ENCODE measurements at regions not wholly inside any gene's neighbourhood (a gene's known extent, or its start where the extent isn't known, plus 50 kb on each side); places are given as distances from the start of the nearest gene placed in this dataset.
A peak's percentile ranks its signal among the peaks of the same experiment; 100 is the strongest.

DNA sequence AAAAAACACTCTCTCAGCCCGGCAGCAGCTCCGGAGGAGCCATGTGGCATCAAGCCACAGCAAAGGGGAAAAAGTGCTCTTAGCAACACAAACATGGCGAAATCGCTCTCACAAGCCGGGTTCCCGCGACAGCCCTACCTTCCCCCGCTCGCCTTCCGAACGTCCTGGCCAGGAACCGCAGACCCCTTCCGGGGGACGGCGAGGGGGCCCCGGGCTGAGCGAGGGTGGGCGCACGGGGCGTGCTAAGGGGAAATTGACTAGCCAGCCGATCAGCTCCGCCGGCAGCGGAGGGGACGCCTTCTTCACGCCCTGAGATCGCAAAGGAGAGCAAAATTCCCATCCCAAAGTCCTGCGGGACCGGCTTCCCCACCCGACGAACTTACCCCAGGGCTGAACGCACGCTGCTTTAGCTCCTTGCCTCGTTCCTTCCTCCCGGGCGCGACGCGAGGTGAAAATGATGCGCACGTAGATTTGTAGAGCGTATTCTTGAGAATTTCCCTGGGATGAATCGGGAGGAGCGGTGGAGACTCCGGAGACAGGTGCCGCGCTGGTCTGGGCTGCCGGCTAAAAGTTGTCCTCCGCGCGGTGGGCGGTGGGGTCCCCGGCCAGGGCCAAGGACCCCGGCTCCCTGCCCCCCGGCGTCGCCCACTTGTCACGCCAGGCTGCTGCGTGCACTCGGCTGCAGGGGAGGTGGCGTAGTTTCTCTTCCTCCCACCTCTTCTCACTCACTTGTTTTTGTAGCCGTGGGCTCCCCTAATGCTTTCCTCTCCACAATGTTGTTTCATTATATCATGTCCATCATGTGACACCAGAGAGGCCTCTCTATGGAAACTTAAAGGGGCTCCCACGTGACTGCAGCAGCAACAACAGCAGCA is 220.1 kb upstream of the MKLN1 start:
- Histone ChIP-seq H3K4me3 (ENCODE audit: low read depth, low read length) (peak overlapping the region; percentile 92), H3K9ac (ENCODE audit: low read depth, low read length) (peak overlapping the region; percentile 23), H3K27me3 (ENCODE audit: control insufficient read depth, insufficient read depth, low read length) (peaks cover 25% of the 10 kb centered on the region), H3K4me1 (ENCODE audit: control insufficient read depth, insufficient read depth, low read length) (peaks cover 38% of the 10 kb centered on the region), H3K27ac (ENCODE audit: low read depth, low read length) (no peak overlapping the region), H3K36me3 (ENCODE audit: control insufficient read depth, insufficient read depth, low read length) (0 out of 2 replicates have a peak, but pooled peaks cover 5% of the 10 kb centered on the region), H3K9me3 (ENCODE audit: control insufficient read depth, insufficient read depth, low read length) (no peaks in the 10 kb centered on the region)

DNA sequence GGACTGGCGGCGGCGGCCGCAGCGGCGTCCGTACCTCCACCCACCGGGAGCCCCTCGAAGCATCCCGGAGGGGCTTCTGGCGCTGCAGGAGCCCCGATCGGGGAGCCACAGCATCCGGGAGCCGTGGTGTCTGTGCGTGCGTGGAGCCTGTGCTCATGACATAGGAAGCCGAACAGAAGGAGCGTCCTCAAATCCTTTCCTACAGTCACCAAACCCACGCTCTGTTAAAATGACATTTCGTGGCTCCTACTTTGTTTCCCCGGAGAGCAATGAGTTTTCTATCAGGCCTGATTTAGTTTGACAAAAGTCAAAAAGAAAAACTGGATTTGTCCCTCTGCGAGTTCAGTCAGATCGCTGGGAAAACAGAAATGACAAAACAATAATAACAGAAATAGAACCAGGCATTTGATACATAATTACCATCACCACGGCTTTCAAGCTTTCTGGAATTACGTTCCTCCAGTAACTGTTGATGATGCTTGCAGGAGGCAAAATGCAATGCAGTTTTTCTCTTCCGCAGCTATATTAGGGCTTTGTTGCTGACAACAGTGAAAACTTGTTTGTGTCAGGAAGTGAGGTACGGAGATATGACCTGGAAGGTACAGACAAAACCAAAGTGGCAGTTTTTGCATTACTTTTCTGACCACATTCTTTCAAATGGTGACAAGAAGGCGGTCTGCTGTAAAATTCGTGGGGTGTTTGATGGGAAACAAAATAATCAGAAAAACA is 219.3 kb upstream of the MKLN1 start:
- H3K4me1 ChIP-seq (ENCODE audit: control insufficient read depth, insufficient read depth, low read length), result peaks cover 38% of the 10 kb centered on the region
- H3K9ac ChIP-seq (ENCODE audit: low read depth, low read length), result no peak overlapping the region

DNA sequence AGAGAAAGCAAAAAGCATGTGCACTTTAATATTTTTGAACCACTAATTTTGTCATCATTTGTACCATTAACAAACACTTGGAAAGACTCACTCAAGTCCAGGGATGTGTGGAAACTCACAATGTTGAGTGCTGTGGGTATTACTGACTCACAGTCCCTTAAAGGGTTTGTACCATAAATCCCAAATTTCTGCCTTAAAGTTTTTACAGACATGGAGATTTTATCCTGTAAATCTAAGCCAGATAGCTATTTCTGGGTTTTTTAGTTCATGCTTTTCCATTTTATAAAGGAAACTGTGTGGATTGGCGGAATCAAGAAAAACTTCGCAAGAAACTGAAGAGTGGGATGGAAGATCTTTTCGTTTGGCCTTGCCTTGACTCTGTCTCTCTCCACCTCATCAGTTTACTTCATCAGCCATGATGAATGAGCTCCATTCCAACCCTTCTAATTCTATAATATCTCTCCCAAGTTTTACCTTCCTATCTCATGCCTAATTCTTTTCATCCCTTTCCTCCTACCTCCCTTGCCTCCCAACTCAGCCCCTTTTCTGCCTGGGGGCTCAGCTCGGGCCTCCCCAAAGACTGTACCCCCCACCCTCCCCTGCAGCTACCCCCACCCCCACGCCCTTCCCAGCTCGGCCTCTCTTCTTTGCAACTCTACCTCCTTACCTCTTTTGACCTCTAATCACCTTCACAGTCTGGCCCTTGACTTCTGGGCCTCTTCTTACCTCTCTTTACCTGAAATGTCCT is 218.5 kb upstream of the MKLN1 start:
- no peaks in the 10 kb centered on the region for H3K9me3 ChIP-seq (ENCODE audit: control insufficient read depth, insufficient read depth, low read length)
- H3K9ac ChIP-seq (ENCODE audit: low read depth, low read length), result peak overlapping the region; percentile 86
- peaks cover 25% of the 10 kb centered on the region for H3K27me3 ChIP-seq (ENCODE audit: control insufficient read depth, insufficient read depth, low read length)
- H3K4me1 ChIP-seq (ENCODE audit: control insufficient read depth, insufficient read depth, low read length), result peaks cover 38% of the 10 kb centered on the region
- peak overlapping the region; percentile 82 for H3K27ac ChIP-seq (ENCODE audit: low read depth, low read length)
- H3K4me3 ChIP-seq (ENCODE audit: low read depth, low read length), result peak overlapping the region; percentile 92
- H3K36me3 ChIP-seq (ENCODE audit: control insufficient read depth, insufficient read depth, low read length), result no peaks in the 10 kb centered on the region

More for the DNA sequence above, 219.3 kb upstream of the MKLN1 start:
- H3K27me3 ChIP-seq (ENCODE audit: control insufficient read depth, insufficient read depth, low read length), result peaks cover 25% of the 10 kb centered on the region
- H3K36me3 ChIP-seq (ENCODE audit: control insufficient read depth, insufficient read depth, low read length), result 0 out of 2 replicates have a peak, but pooled peaks cover 5% of the 10 kb centered on the region
- no peak overlapping the region for H3K27ac ChIP-seq (ENCODE audit: low read depth, low read length)
- no peaks in the 10 kb centered on the region for H3K9me3 ChIP-seq (ENCODE audit: control insufficient read depth, insufficient read depth, low read length)
- peak overlapping the region; percentile 92 for H3K4me3 ChIP-seq (ENCODE audit: low read depth, low read length)

DNA sequence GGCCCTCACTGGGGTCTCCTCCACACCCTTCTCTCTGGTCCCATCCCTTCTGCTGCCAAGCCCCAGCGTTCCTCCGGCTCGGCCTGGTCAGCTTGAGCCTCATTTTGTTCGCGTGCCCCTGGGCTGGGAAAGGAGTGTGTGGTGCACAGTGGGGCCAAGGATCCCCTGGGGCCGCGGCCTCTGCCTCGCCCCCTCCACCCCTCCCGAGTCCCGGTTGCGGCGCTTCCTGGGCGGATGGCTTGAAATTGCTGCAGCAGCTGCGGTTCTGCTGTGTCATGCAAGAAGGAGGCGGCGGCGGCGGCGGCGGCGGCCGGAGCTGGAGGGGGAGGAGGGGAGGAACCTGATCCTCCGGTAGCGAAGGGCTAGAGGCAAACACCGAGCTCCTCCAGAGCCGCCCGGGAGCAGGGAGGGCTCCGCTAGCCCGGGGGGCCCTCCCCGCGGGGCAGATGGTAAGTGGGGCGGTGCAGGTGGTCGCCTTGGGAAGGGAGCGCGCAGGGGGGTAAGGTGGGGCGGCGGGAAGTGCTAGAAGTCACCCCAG is 217.8 kb upstream of the MKLN1 start:
- Histone ChIP-seq H3K9ac (ENCODE audit: low read depth, low read length) (peak overlapping the region; percentile 86), H3K4me3 (ENCODE audit: low read depth, low read length) (peak overlapping the region; percentile 92), H3K9me3 (ENCODE audit: control insufficient read depth, insufficient read depth, low read length) (no peaks in the 10 kb centered on the region), H3K4me1 (ENCODE audit: control insufficient read depth, insufficient read depth, low read length) (peaks cover 38% of the 10 kb centered on the region), H3K27me3 (ENCODE audit: control insufficient read depth, insufficient read depth, low read length) (peaks cover 25% of the 10 kb centered on the region), H3K27ac (ENCODE audit: low read depth, low read length) (peak overlapping the region; percentile 82), H3K36me3 (ENCODE audit: control insufficient read depth, insufficient read depth, low read length) (no peaks in the 10 kb centered on the region)

DNA sequence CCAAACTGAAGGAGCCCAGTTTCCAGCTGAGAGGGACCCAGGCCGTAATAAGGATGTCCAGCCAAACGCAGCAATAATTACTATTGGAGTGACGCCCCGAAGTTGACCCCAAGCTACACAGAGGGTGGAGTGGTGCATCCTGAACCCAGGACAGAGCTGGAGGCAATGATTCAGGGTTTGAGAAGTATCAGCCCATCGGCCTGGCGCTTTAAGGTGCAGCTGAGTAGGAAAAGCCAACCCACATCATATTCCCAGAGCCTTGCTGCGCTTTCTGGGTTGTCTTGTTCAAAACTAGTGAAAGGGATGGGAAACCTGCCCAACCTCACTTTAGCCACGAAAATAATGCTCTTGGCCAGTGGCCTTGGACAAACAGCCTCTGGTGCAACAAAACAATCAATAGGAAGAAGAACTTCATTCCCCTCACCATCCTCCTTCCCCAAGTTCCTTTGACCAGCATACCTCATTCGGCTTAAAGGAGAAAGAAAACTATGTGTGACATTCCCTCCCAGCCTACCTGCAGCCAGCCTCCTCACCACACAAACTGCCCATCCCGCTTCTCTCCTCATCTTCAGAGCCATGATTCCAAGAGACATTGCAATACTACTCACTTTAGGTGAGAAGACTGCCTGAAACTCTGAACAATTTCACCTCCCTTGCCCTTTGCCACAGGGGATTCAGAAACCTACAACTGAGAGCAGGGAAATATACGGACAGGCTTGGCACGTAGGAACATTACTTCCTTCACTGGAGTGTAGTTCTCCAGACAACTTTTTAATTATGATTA is 217.2 kb upstream of the MKLN1 start:
- Histone ChIP-seq H3K4me3 (ENCODE audit: low read depth, low read length) (peak overlapping the region; percentile 92), H3K9me3 (ENCODE audit: control insufficient read depth, insufficient read depth, low read length) (no peaks in the 10 kb centered on the region), H3K36me3 (ENCODE audit: control insufficient read depth, insufficient read depth, low read length) (no peaks in the 10 kb centered on the region), H3K4me1 (ENCODE audit: control insufficient read depth, insufficient read depth, low read length) (peaks cover 34% of the 10 kb centered on the region), H3K27ac (ENCODE audit: low read depth, low read length) (peak overlapping the region; percentile 82), H3K27me3 (ENCODE audit: control insufficient read depth, insufficient read depth, low read length) (peaks cover 21% of the 10 kb centered on the region), H3K9ac (ENCODE audit: low read depth, low read length) (peak overlapping the region; percentile 42)

DNA sequence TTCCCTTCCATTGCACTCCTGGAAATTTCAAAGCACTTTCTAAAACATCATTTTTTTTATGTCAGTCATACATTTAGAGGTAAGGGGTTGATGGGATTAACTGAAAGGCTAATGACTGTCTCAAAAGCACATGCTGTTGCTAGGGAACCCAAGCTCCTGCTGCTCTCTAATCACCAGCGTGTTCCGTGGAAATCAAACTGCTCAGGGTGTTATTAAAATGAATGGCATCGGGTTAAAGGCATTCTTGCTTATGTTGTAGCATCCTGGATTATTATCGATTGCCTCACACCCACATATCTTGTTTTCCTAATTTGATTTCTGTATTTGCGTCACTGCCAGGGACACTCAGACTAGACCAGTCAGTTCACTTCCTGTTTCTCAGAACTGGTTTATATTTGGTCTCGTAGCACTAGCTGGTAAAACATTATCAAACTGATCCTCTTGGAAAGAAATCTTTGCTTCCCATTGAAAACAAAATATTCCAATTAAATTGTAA is 216.5 kb upstream of the MKLN1 start:
- Histone ChIP-seq H3K27ac (ENCODE audit: low read depth, low read length) (peak overlapping the region; percentile 82), H3K4me3 (ENCODE audit: low read depth, low read length) (peak overlapping the region; percentile 92), H3K9ac (ENCODE audit: low read depth, low read length) (no peak overlapping the region)

DNA sequence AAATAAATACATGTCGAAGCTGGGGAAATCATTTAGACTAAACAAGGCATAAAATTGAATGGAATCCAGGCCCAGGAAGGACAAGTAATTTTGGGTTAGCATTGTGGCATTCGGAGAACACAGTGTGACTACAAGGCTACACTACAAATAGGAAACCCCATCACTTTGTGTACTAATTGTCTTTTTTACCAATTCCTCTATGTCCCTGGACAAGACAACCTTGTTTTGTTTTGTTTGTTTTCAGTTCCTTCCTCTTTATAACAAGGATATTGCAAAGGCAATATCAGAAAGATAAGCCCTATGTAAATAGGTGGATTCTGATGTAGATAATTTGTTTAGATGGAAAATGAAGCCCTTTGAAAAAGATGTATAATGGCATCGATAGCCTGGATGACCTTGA is 215.9 kb upstream of the MKLN1 start:
- no peaks in the 10 kb centered on the region for H3K36me3 ChIP-seq (ENCODE audit: control insufficient read depth, insufficient read depth, low read length)

More for the DNA sequence above, 216.5 kb upstream of the MKLN1 start:
- peaks cover 34% of the 10 kb centered on the region for H3K4me1 ChIP-seq (ENCODE audit: control insufficient read depth, insufficient read depth, low read length)
- H3K27me3 ChIP-seq (ENCODE audit: control insufficient read depth, insufficient read depth, low read length), result peaks cover 21% of the 10 kb centered on the region
- no peaks in the 10 kb centered on the region for H3K9me3 ChIP-seq (ENCODE audit: control insufficient read depth, insufficient read depth, low read length)
- H3K36me3 ChIP-seq (ENCODE audit: control insufficient read depth, insufficient read depth, low read length), result no peaks in the 10 kb centered on the region

DNA sequence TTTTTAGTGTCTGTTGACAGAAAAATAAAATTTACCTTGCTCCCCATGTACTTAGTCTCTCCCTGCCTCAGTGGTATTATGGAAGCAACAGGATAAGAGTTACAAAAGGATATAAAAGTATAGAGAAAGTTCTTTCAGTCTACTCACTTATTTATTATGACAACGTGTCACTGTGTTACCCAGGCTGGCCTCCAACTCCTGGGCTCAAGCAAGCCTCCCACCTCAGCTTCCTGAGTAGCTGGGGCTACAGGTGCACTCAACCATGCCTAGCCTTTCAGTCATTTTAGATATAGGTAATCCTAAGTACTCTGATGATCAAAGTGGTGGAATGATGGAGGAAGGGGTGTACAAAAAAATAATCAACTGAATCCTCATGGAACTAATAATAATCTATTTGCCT is 215.2 kb upstream of the MKLN1 start:
- Histone ChIP-seq H3K9ac (ENCODE audit: low read depth, low read length) (no peak overlapping the region), H3K36me3 (ENCODE audit: control insufficient read depth, insufficient read depth, low read length) (no peaks in the 10 kb centered on the region), H3K27ac (ENCODE audit: low read depth, low read length) (no peak overlapping the region), H3K9me3 (ENCODE audit: control insufficient read depth, insufficient read depth, low read length) (no peaks in the 10 kb centered on the region), H3K4me3 (ENCODE audit: low read depth, low read length) (no peak overlapping the region), H3K27me3 (ENCODE audit: control insufficient read depth, insufficient read depth, low read length) (peaks cover 18% of the 10 kb centered on the region), H3K4me1 (ENCODE audit: control insufficient read depth, insufficient read depth, low read length) (peaks cover 34% of the 10 kb centered on the region)

More for the DNA sequence above, 215.9 kb upstream of the MKLN1 start:
- Histone ChIP-seq H3K9ac (ENCODE audit: low read depth, low read length) (no peak overlapping the region), H3K27ac (ENCODE audit: low read depth, low read length) (no peak overlapping the region), H3K4me3 (ENCODE audit: low read depth, low read length) (no peak overlapping the region), H3K9me3 (ENCODE audit: control insufficient read depth, insufficient read depth, low read length) (no peaks in the 10 kb centered on the region), H3K27me3 (ENCODE audit: control insufficient read depth, insufficient read depth, low read length) (peaks cover 21% of the 10 kb centered on the region), H3K4me1 (ENCODE audit: control insufficient read depth, insufficient read depth, low read length) (peaks cover 34% of the 10 kb centered on the region)

DNA sequence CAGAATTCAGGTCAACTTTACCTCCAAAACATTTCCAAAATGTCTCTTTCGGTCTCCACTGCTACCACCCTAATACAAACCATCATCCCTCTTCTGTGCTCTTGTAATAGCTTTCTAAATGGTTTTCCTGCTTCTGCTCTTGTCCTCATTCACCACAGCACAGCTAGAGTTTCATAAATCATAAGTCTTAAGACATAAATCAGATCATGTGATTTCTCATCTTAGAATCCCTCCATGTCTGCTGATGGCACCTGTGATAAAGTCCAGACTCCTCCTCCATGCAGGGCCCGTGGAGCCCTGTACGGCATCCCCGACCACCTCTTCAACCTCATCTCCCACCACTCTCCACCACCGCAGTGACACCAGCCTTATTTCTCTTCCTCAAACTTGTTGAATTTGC is 212.3 kb upstream of the MKLN1 start:
- no peak overlapping the region for H3K27ac ChIP-seq (ENCODE audit: low read depth, low read length)
- H3K27me3 ChIP-seq (ENCODE audit: control insufficient read depth, insufficient read depth, low read length), result no peaks in the 10 kb centered on the region
- H3K9me3 ChIP-seq (ENCODE audit: control insufficient read depth, insufficient read depth, low read length), result peaks cover 10% of the 10 kb centered on the region
- H3K9ac ChIP-seq (ENCODE audit: low read depth, low read length), result no peak overlapping the region
- no peaks in the 10 kb centered on the region for H3K36me3 ChIP-seq (ENCODE audit: control insufficient read depth, insufficient read depth, low read length)
- H3K4me3 ChIP-seq (ENCODE audit: low read depth, low read length), result no peak overlapping the region
- H3K4me1 ChIP-seq (ENCODE audit: control insufficient read depth, insufficient read depth, low read length), result peaks cover 18% of the 10 kb centered on the region

DNA sequence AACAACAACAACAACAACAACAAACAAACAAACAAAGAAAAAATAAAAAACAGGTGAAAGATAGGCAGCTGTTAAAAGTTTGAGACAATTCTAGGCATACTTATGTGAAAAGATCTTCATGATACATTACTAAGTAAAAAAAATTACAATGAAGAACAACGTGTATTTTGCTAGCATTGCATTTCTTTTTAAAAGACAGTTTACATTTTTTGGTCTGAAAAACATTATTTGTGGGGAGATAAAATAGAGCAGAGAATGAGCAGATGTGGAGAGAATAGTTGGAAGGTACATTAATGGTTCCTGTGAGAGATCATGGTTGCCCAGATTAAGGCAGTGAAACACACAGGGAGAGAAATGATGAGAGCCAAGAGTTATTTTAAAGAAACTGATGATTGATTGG is 210.2 kb upstream of the MKLN1 start:
- no peak overlapping the region for H3K9ac ChIP-seq (ENCODE audit: low read depth, low read length)
- H3K4me1 ChIP-seq (ENCODE audit: control insufficient read depth, insufficient read depth, low read length), result no peaks in the 10 kb centered on the region
- H3K36me3 ChIP-seq (ENCODE audit: control insufficient read depth, insufficient read depth, low read length), result no peaks in the 10 kb centered on the region
- H3K4me3 ChIP-seq (ENCODE audit: low read depth, low read length), result no peak overlapping the region
- H3K9me3 ChIP-seq (ENCODE audit: control insufficient read depth, insufficient read depth, low read length), result peaks cover 10% of the 10 kb centered on the region
- no peaks in the 10 kb centered on the region for H3K27me3 ChIP-seq (ENCODE audit: control insufficient read depth, insufficient read depth, low read length)
- H3K27ac ChIP-seq (ENCODE audit: low read depth, low read length), result no peak overlapping the region
